NCI-H524 (cell line): ENCODE measurements at regions not wholly inside any gene's neighbourhood (a gene's known extent, or its start where the extent isn't known, plus 50 kb on each side); places are given as distances from the start of the nearest gene placed in this dataset.
"Not testable (repeated sequence)": the region's sequence is repeated elsewhere in the genome, so short reads cannot be mapped to it uniquely, and the experiment has no call there.

Source experiments
- DNase-seq, 2 experiments: peaks; one replicate each; lab custom pipeline; 2025; lab: John Stamatoyannopoulos, UW

DNA sequence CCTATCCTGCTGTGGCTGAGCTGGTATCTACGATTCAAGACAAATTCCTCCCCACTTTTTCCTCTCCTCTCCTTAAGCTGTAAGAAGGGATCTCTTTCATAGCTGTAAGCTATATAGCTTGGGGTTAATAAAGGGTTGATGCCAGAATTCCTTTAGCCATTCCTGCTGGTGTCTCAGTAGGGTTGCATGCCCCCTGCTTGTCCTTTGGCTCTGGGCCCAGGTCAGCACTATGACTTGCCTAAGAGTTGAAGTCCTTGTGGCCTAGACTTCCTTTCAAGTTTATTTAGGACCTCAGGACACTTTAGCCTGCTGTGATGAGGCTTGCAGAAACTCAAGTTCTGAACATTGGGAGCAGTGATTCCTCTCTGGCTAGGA, 270.0 kb downstream of the AMY1C start:
- no peak for DNase-seq

GRCh38 chr1:104028416-104029035, 278.8 kb downstream of the AMY1C start:
- peak in 1 of 2 experiments; percentile 2 for DNase-seq

- no peak for DNase-seq
These were observed 279.8 kb downstream of the AMY1C start for GRCh38 chr1:104029456-104029970.

GRCh38 chr1:104056786-104057185, 307.1 kb downstream of the AMY1C start:
- DNase-seq = no peak

- DNase-seq = peak in 1 of 2 experiments; percentile 50
These were observed 307.7 kb downstream of the AMY1C start for GRCh38 chr1:104057219-104057898.

DNA sequence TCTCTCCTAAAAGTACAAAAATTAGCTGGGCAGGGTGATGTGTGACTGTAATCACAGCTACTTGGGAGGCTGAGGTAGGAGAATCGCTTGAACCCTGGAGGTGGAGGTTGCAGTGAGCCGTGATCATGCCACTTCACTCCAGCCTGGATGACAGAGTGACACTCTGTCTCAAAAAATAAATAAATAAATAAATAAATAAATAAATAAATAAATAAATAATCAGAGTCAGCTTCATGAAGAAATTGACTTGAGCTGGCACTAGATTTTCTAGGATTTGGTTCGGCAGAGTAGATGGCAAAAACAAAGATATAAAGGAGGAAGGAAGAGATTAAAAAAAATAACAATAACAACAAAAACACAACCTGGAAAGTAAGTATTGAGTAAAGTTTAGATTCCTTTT, 311.9 kb downstream of the AMY1C start:
- not testable (repeated sequence) for DNase-seq

DNA sequence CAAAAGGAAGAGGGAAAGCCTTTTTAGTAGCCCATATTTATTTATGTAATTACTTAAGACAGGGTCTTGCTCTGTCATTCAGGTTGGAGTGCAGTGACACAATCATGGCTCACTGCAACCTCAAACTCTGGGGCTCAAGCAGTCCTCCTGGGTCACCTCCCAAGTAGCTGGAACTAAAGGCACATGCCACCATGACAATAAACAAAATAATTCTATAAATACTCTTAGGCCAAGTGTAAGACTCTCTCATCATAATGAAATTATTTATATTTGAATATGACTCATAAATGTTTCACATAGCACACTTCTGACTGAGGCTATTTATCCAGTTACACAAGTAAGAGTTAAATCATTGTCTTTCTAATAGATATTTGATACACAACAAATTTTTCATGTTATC, 314.7 kb downstream of the AMY1C start:
- no peak for DNase-seq

DNA sequence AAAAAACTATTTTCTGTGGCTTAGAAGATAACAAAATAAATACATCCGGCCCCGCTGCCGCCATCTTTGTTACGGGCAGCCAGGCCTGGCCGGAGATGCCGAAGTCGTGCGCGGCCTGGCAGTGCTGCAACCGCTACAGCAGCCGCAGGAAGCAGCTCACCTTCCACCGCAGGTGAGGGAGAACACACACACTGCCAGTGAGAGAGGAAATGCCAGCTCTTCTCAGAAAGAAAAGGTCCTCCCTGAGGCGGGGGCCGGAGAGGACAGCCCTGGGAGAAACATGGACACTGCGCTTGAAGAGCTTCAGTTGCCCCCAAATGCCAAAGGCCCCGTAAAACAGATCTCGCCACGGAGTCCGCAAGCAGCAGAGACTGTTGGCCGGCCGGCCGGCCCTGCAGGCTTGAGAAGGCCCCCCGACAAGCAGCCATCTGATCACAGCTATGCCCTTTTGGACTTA, 323.2 kb downstream of the AMY1C start:
- no peak for DNase-seq

DNA sequence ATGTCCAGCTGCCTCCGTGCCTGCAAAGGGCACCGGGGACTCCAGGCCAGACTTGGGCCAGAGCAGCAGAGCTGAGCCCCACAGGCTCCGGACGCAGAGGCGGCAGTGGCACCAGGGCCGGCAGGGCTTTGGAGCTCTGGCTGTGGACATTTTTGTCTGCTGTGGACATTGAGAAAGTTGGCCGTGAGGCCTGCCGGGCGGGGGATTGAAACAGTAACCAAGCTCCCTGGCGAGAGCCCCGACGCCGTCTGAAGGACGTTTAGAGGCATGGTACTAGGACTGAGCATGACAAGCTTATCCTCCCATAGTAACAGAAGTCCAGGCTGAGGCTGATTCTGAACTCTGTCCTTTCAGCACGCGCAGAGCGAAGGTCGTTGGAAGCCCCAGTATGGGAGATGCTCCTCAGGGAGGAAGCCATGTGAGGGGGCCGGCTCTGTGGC, 323.8 kb downstream of the AMY1C start:
- DNase-seq = no peak

DNA sequence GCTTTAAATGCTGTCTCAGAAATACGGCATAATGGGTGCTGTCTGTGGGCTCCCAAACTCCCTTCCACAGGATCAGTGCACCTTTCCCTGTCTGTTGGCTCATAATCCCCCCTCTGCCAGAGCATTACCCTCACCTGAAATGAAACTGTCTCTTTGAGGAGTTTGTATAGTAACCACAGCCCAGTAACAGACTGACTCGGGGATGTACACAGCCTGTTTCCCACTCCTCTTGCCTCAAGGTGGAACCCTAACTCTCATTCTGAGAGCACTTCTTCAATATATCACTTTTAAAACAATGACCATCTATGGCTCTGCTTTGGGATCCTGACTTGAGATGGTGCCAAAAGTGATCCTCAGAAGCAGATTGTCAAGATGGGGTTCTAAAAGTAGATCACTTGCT, 332.5 kb downstream of the AMY1C start:
- no peak for DNase-seq

DNA sequence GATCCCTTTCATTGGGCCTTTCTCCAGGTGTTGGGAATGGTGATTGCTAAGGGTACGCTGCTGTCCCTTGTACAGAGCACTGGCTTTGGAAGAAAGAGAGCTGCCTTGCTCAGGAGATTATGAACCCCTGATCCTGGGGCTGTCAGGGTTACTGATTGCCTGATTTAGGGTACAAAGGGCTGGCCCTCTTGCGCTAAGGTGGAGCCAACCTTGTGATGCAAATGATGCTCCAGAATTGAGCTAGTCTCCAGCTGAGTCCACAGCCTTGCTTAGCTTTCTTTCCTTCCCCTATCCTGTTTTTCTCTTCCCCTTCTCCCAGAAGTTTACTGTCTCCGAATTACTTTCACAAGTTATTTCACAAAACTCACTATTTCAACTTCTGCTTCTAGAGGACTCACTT, 334.7 kb downstream of the AMY1C start:
- DNase-seq = no peak

GRCh38 chr1:104092698-104093097, 343.0 kb downstream of the AMY1C start:
- DNase-seq = no peak

DNA sequence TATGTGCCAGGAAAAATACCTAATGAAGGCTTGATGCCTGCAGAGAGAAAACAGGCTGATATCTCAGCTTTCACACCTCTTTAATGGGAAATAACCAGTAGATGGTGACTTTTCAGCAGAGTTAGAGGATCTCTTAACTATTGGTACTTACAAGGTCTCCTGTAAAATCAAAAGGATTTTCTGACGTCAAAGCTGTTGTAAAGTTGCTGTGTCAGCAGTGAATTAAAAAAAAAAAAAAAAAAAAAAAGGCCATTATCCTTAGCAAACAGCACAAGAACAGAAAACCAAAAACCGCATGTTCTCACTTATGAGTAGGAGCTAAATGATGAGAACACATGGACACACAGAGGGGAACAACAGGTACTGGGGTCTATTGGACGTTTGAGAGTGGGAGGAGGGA, 349.1 kb downstream of the AMY1C start:
- no peak for DNase-seq

GRCh38 chr1:104100115-104100514, 350.4 kb downstream of the AMY1C start:
- peak in 1 of 2 experiments; percentile 3 for DNase-seq

DNA sequence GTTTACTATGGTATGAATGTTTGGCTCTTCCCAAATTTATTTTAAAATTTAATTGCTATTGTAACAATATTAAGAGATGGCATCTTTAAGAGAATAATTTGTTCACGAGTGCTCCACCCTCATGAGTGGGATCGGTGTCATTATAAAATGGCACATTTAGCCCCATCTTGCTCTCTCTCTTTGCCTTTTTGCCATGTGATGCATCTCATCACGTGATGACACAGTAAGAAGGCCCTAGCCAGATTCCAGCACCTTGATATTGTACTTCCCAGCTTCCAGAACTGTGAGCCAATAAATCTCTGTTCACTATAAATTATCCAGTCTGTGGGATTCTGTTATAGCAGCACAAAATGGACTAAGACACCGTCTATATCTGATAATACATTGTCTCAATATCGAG, 355.8 kb downstream of the AMY1C start:
- no peak for DNase-seq

- no peak for DNase-seq
These were observed 370.8 kb downstream of the AMY1C start for GRCh38 chr1:104120525-104120924.

- DNase-seq = no peak
These were observed 371.6 kb downstream of the AMY1C start for GRCh38 chr1:104121271-104121670.

DNA sequence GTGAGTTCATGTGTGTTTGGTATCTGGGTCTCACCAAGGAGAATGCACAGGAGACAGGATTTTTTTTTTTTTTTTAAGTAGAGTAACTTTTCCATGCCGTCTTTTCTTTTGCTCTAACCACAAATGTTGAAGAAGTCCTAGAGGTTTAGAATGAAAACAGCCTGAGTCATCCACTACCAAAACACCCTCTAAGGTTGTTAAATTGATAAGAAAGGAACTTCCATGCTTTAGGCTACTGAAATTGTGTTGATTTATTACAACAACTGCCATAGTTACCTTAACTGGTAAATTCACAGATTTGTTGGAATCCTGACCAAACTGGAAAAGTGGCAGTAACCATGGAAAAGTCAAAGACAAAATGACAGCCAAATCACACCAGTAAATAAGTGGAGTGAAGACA, 375.6 kb downstream of the AMY1C start:
- no peak for DNase-seq

GRCh38 chr1:104125970-104126369, 376.3 kb downstream of the AMY1C start:
- DNase-seq = no peak

DNA sequence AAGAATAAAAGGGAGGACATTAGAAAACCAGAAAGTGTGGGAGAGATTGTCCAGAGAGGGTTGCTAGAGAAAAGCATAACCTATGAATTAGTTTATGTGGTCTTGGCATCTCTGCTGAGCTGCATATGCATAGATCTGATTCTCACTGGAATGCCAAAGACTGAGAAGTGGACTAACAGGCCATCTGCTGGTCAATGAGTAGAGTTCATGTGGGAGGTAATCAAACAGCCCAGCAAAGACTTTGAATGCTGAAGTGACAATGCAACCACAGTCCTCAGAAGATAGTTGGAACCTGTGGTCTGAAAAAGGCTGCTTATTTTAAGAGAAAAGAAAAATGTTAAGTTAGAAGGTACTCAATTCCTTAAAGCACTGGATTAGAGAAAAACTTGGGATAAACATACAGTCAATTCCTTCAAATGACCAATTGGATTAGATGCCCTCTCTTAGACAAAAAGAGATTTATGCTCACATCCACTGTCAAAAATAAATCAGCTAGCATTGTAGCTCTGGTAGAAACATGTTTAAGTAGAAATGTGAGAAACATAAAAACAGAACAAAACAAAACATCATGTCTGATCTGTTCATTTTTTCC, 382.8 kb downstream of the AMY1C start:
- DNase-seq = peak; percentile 12 to 56

DNA sequence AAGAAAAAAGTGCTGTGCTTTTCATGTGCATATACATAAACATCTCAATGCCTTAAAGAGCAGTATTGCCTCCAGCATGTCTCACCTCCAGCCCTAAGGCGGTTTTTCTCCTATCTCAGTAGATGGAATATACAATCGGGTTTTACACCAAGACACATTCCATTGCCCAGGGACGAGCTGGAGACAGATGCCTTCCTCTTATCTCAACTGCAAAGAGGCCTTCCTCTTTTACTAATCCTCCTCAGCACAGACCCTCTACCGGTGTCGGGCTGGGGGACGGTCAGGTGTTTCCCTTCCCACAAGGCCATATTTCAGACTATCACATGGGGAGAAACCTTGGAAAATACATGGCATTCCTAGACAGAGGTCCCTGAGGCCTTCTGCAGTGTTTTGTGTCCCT, 385.3 kb downstream of the AMY1C start:
- peak; percentile 65 to 82 for DNase-seq

DNA sequence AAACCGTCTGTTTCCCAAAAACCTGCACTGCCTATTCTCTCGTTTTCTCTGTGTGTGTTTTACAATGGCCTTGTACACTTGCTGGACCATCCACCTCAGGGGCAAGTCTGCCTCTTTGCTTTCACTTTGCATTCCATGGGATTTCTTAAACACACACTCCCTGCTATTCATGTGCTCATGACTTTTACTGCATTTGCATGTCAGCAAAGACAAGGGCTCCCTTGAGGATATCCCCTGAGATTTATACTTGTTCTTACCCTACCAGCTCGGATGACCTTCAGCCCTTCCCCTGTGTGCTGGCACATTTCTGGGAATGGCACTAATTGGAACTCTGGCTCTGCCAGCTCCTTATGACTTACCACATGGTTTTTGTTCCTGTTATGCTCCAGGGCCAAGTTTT, 386.9 kb downstream of the AMY1C start:
- peak in 1 of 2 experiments; percentile 3 for DNase-seq

GRCh38 chr1:104156738-104157137, 407.0 kb downstream of the AMY1C start:
- no peak for DNase-seq
